ENCODE measurements at regions not wholly inside any gene's neighbourhood (a gene's known extent, or its start where the extent isn't known, plus 50 kb on each side); places are given as distances from the start of the nearest gene placed in this dataset.

- TF ChIP-seq POLR2A (IDR thresholded peaks at IDR 0.05) (no peak), CTCF (IDR thresholded peaks at IDR 0.05) (no peak)
Observed at GRCh38 chr7:42730586-42730985, 181.3 kb downstream of the C7orf25 start.

All from transverse colon (tissue), 3 donors.